Common myeloid progenitor, CD34-positive (primary cell): ENCODE measurements at regions not wholly inside any gene's neighbourhood (a gene's known extent, or its start where the extent isn't known, plus 50 kb on each side); places are given as distances from the start of the nearest gene placed in this dataset.

Experiments used
- CTCF ChIA-PET: fragments of 350-600 bp; sonication (Branson Sonifier 250); formaldehyde crosslinking; loops from one replicate; lab custom pipeline; 2021; ENCODE audit warnings: antibody characterized with exemption; lab: Charles Lee
- POLR2A ChIA-PET: fragments of 350-600 bp; sonication (Branson Sonifier 250); formaldehyde crosslinking; loops from one replicate; lab custom pipeline; 2021; ENCODE audit warnings: antibody characterized with exemption; lab: Charles Lee
- DNase-seq, 3 donors: peaks; one replicate each; pipeline versions ENCODE4 v3.0.0 to v3.0.0-alpha.2; 2013
- H3K27ac ChIP-seq, 2 experiments: 1 replicate in 1 of 2; 2 replicates in 1 of 2; pipeline ENCODE4 v1.7.0; 2013; ENCODE audit warnings: inconsistent platforms in 2 of 2, low read length in 2 of 2, mild to moderate bottlenecking in 2 of 2, low read depth in 1 of 2, moderate library complexity in 1 of 2; ENCODE audit not compliant: severe bottlenecking in 2 of 2, insufficient read depth in 1 of 2, poor library complexity in 1 of 2
- H3K27me3 ChIP-seq, 5 experiments: replicated peaks in 2 of 5; 1 replicate in 3 of 5; 2 replicates in 2 of 5; pipeline versions ENCODE4 v1.6.1 to v1.7.0; 2013; ENCODE audit warnings: low read length in 4 of 5, mild to moderate bottlenecking in 2 of 5, moderate library complexity in 2 of 5, inconsistent platforms in 1 of 5; ENCODE audit not compliant: insufficient read depth in 5 of 5, control insufficient read depth in 4 of 5
- H3K36me3 ChIP-seq, 4 experiments: 1 replicate in 2 of 4; 2 replicates in 2 of 4; pipeline versions ENCODE4 v1.6.1 to v1.7.0; 2013; ENCODE audit warnings: low read length in 3 of 4, control low read depth in 1 of 4, mild to moderate bottlenecking in 1 of 4; ENCODE audit not compliant: control insufficient read depth in 4 of 4, insufficient read depth in 4 of 4
- H3K4me1 ChIP-seq, 4 experiments: 1 replicate in 3 of 4; 2 replicates in 1 of 4; pipeline versions ENCODE4 v1.6.1 to v1.7.1; 2013; ENCODE audit warnings: low read length in 3 of 4, mild to moderate bottlenecking in 3 of 4, control low read depth in 1 of 4, inconsistent platforms in 1 of 4, moderate library complexity in 1 of 4; ENCODE audit not compliant: control insufficient read depth in 4 of 4, insufficient read depth in 4 of 4; ENCODE audit errors: control extremely low read depth in 1 of 4
- H3K4me3 ChIP-seq, 7 experiments: 1 replicate in 4 of 7; 2 replicates in 3 of 7; pipeline versions ENCODE4 v1.5.1 to v1.7.0; 2013; ENCODE audit warnings: mild to moderate bottlenecking in 7 of 7, low read length in 6 of 7, moderate library complexity in 6 of 7, inconsistent platforms in 2 of 7, low read depth in 2 of 7, control low read depth in 1 of 7; ENCODE audit not compliant: insufficient read depth in 4 of 7, control insufficient read depth in 1 of 7; ENCODE audit errors: extremely low read depth in 1 of 7
- H3K9me3 ChIP-seq, 5 experiments: 1 replicate in 4 of 5; 2 replicates in 1 of 5; pipeline versions ENCODE4 v1.6.1 to v1.7.1; 2013; ENCODE audit warnings: low read length in 4 of 5, mild to moderate bottlenecking in 2 of 5, inconsistent platforms in 1 of 5, low read depth in 1 of 5, moderate library complexity in 1 of 5; ENCODE audit not compliant: control insufficient read depth in 4 of 5, insufficient read depth in 2 of 5; ENCODE audit errors: control extremely low read depth in 1 of 5
- WGBS: methylation state at CpG from one replicate; pipeline ENCODE4 v1.1.5; 2013; ENCODE audit not compliant: insufficient coverage; 5-methylcytosine and 5-hydroxymethylcytosine counted together

- WGBS: 100% methylated on average over 1 of the region's 2 CpGs
- Histone ChIP-seq H3K27ac (no peak overlapping the region), H3K36me3 (peaks cover 0 to 7% (median 2%) of the 10 kb centered on the region in 4 experiments), H3K9me3 (peaks cover 0 to 2% (median 0%) of the 10 kb centered on the region in 5 experiments), H3K4me1 (no peaks in the 10 kb centered on the region), H3K4me3 (no peak overlapping the region), H3K27me3 (no peaks in the 10 kb centered on the region)
- CTCF ChIA-PET: interaction anchor here (0.8 to 1.1 kb wide), 3 partner anchors 15 to 369 kb away, joined by 3 read pairs; partner anchors contain the start of gene CHRM3
- no peak for DNase-seq
- POLR2A ChIA-PET: no interaction called here
These were observed 336.4 kb upstream of the FMN2 start for GRCh38 chr1:239755107-239755912.

DNA sequence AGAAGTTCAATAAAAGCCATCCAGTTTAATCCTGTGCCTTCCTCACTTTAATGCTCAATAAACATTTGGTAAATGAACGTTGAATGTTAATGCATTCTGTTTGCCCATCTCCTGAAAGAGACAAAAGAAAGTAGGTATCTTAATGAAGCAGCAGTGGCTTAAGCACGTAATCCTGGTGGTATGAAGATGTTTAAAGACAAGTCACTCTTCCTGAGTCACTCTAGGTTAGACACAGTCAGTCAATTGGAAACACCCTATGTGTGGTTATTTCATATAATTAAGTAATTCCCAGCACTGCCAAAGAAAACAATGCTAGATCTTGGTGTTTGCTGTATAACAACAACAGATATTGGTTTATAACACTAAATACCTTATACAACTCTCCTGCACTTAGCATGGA lies 334.0 kb upstream of the FMN2 start:
- Histone ChIP-seq H3K9me3 (peaks cover 0 to 2% (median 0%) of the 10 kb centered on the region in 5 experiments), H3K27me3 (no peaks in the 10 kb centered on the region), H3K27ac (no peak overlapping the region), H3K4me3 (no peak overlapping the region), H3K36me3 (no peaks in the 10 kb centered on the region), H3K4me1 (no peaks in the 10 kb centered on the region)
- no peak for DNase-seq
- WGBS: 100% methylated on average over 1 of the region's 2 CpGs
- POLR2A ChIA-PET: no interaction called here
- CTCF ChIA-PET: no interaction called here

GRCh38 chr1:239758756-239759155 lies 332.9 kb upstream of the FMN2 start:
- WGBS: 91% methylated on average over 3 of the region's 3 CpGs
- no peak for DNase-seq
- CTCF ChIA-PET: interaction anchor here (0.9 kb wide), 1 partner anchor 9 kb away, joined by 3 read pairs; no protein-coding TSS in a partner anchor

DNA sequence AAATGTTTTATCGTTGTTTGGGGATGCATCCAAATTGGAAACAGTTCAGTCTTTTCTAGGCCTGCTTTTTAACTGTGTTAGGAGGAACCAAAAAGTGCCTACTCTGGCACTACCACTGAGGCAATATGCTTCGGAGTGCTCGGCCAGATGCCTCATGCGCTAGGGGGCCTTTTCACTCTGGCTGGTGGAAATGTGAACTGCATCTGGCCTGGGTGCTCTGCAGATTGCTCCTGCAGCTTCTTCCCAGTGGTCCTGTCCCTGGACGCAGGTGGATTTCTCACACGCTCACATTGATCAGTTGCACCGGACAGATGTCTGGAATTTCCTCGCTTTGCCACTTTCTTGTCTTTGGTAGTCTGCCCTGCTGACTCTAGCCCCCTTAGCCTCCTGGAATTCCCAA lies 330.2 kb upstream of the FMN2 start:
- CTCF ChIA-PET: no interaction called here
- DNase-seq: no peak
- no peaks in the 10 kb centered on the region for H3K27me3 ChIP-seq
- POLR2A ChIA-PET: no interaction called here
- H3K36me3 ChIP-seq: peaks cover 0 to 4% (median 0%) of the 10 kb centered on the region in 4 experiments
- H3K9me3 ChIP-seq: no peaks in the 10 kb centered on the region
- WGBS: 97% methylated on average over 8 of the region's 8 CpGs
- no peaks in the 10 kb centered on the region for H3K4me1 ChIP-seq
- H3K27ac ChIP-seq: no peak overlapping the region
- no peak overlapping the region for H3K4me3 ChIP-seq

More at GRCh38 chr1:239758756-239759155, 332.9 kb upstream of the FMN2 start:
- H3K9me3 ChIP-seq: no peaks in the 10 kb centered on the region
- H3K27ac ChIP-seq: no peak overlapping the region
- H3K4me3 ChIP-seq: no peak overlapping the region
- no peaks in the 10 kb centered on the region for H3K36me3 ChIP-seq
- no peaks in the 10 kb centered on the region for H3K4me1 ChIP-seq
- no peaks in the 10 kb centered on the region for H3K27me3 ChIP-seq
- POLR2A ChIA-PET: no interaction called here

DNA sequence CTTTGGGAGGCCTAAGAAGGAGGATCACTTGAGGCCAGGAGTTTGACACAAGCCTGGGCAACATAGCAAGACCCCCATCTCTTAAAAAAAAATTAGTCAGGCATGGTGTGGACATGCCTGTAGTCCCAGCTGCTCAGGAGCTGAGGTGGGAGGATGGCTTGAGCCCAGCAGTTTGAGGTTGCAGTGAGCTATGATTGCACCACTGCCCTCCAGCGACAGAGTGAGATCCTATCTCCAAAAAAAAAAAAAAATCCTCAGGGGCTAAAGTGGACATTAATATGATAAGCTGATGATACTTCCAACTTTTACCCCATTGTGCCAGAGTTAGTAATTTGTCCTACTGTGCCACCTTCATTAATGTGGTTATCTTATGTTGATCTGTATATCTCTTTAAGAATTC lies 327.8 kb upstream of the FMN2 start:
- no CpG with 5 or more reads among the region's 1 CpG for WGBS
- ChIA-PET CTCF (interaction anchor here (0.6 to 1.1 kb wide), 6 partner anchors 12 to 134 kb away, joined by 3 read pairs; no protein-coding TSS in a partner anchor), POLR2A (interaction anchor here (0.6 kb wide), 1 partner anchor 133 kb away, joined by 4 read pairs; no protein-coding TSS in a partner anchor)
- Histone ChIP-seq H3K4me3 (no peak overlapping the region), H3K27me3 (no peaks in the 10 kb centered on the region), H3K27ac (no peak overlapping the region), H3K9me3 (no peaks in the 10 kb centered on the region), H3K4me1 (no peaks in the 10 kb centered on the region), H3K36me3 (peaks cover 0 to 4% (median under 1%) of the 10 kb centered on the region in 4 experiments)
- no peak for DNase-seq

- no peak for DNase-seq
- Histone ChIP-seq H3K27ac (no peak overlapping the region), H3K9me3 (no peaks in the 10 kb centered on the region), H3K4me3 (no peak overlapping the region), H3K4me1 (no peaks in the 10 kb centered on the region), H3K27me3 (no peaks in the 10 kb centered on the region), H3K36me3 (peaks cover 0 to 4% (median 1%) of the 10 kb centered on the region in 4 experiments)
- POLR2A ChIA-PET: interaction anchor here (0.6 kb wide), 1 partner anchor 111 kb away, joined by 4 read pairs; no protein-coding TSS in a partner anchor
- no CpG with 5 or more reads among the region's 2 CpGs for WGBS
- CTCF ChIA-PET: interaction anchor here (0.6 to 1.1 kb wide), 3 partner anchors 17 to 77 kb away, joined by 3 read pairs; no protein-coding TSS in a partner anchor
These were observed 327.1 kb upstream of the FMN2 start for GRCh38 chr1:239764546-239764945.

- ChIA-PET POLR2A (no interaction called here), CTCF (interaction anchor here (1.0 to 1.1 kb wide), 2 partner anchors 17 to 30 kb away, joined by 3 read pairs; no protein-coding TSS in a partner anchor)
- WGBS: 94% methylated on average over 3 of the region's 5 CpGs
- Histone ChIP-seq H3K36me3 (peaks cover 0 to 4% (median 1%) of the 10 kb centered on the region in 4 experiments), H3K4me1 (no peaks in the 10 kb centered on the region), H3K27me3 (no peaks in the 10 kb centered on the region), H3K4me3 (no peak overlapping the region), H3K9me3 (no peaks in the 10 kb centered on the region), H3K27ac (no peak overlapping the region)
- no peak for DNase-seq
These were observed 326.5 kb upstream of the FMN2 start for GRCh38 chr1:239765163-239765562.
